ENCODE measurements at regions not wholly inside any gene's neighbourhood (a gene's known extent, or its start where the extent isn't known, plus 50 kb on each side); places are given as distances from the start of the nearest gene placed in this dataset.

- DNase-seq: no peak
- no peak overlapping the region for H3K27ac ChIP-seq (ENCODE audit: low read depth, low read length)
- no peak overlapping the region for H3K4me3 Mint-ChIP-seq
- H3K9ac ChIP-seq (ENCODE audit: extremely low read depth, low read length, poor library complexity, severe bottlenecking): no peak overlapping the region
- H3K4me3 ChIP-seq (ENCODE audit: low read length): no peak overlapping the region
- no peaks in the 10 kb centered on the region for H3K4me1 ChIP-seq (ENCODE audit: control insufficient read depth, insufficient read depth, low read length)
- no peaks in the 10 kb centered on the region for H3K27me3 ChIP-seq (ENCODE audit: control insufficient read depth, insufficient read depth, low read length, poor library complexity, severe bottlenecking)
- no peaks in the 10 kb centered on the region for H3K9me3 Mint-ChIP-seq
- H3K36me3 ChIP-seq (ENCODE audit: control insufficient read depth, insufficient read depth, low read length): no peaks in the 10 kb centered on the region
- H3K9me3 ChIP-seq (ENCODE audit: control insufficient read depth, low read length): no peaks in the 10 kb centered on the region
- H3K27me3 Mint-ChIP-seq (ENCODE audit: insufficient read depth): no peaks in the 10 kb centered on the region
- H3K36me3 Mint-ChIP-seq (ENCODE audit: low read depth): no peaks in the 10 kb centered on the region
- TF ChIP-seq CTCF (conservative IDR thresholded peaks at IDR 0.05): peak; percentile 32
- WGBS, 2 experiments (ENCODE audit: insufficient coverage in 1 of 2, insufficient read length in 1 of 2): 85 to 95% methylated on average over 3 of the region's 3 CpGs
- no peak overlapping the region for H3K27ac Mint-ChIP-seq
- peaks cover 5% of the 10 kb centered on the region for H3K4me1 Mint-ChIP-seq
Measured at GRCh38 chr1:117810553-117810952, 118.9 kb downstream of the GDAP2 start.

- Mint-ChIP-seq H3K27ac (no peak overlapping the region), H3K9me3 (no peaks in the 10 kb centered on the region), H3K4me3 (no peak overlapping the region), H3K36me3 (ENCODE audit: low read depth) (no peaks in the 10 kb centered on the region), H3K27me3 (ENCODE audit: insufficient read depth) (no peaks in the 10 kb centered on the region), H3K4me1 (peaks cover 5% of the 10 kb centered on the region)
- no peak for DNase-seq
- TF ChIP-seq CTCF (conservative IDR thresholded peaks at IDR 0.05): no peak
- no peaks in the 10 kb centered on the region for H3K27me3 ChIP-seq (ENCODE audit: control insufficient read depth, insufficient read depth, low read length, poor library complexity, severe bottlenecking)
- H3K36me3 ChIP-seq (ENCODE audit: control insufficient read depth, insufficient read depth, low read length): no peaks in the 10 kb centered on the region
- H3K4me1 ChIP-seq (ENCODE audit: control insufficient read depth, insufficient read depth, low read length): no peaks in the 10 kb centered on the region
- H3K4me3 ChIP-seq (ENCODE audit: low read length): no peak overlapping the region
- no peak overlapping the region for H3K9ac ChIP-seq (ENCODE audit: extremely low read depth, low read length, poor library complexity, severe bottlenecking)
- whole genome bisulfite sequencing, 2 experiments (ENCODE audit: insufficient coverage in 1 of 2, insufficient read length in 1 of 2): 76 to 80% methylated on average over 1 of the region's 1 CpG
- no peak overlapping the region for H3K27ac ChIP-seq (ENCODE audit: low read depth, low read length)
- H3K9me3 ChIP-seq (ENCODE audit: control insufficient read depth, low read length): no peaks in the 10 kb centered on the region
Measured at GRCh38 chr1:117812869-117813511, 116.4 kb downstream of the GDAP2 start.
